SU-DHL-6 (cell line): ENCODE measurements at regions not wholly inside any gene's neighbourhood (a gene's known extent, or its start where the extent isn't known, plus 50 kb on each side); places are given as distances from the start of the nearest gene placed in this dataset.

ENCODE experiments used
- H2AFZ ChIP-seq: fragments of 200-600 bp; sonication (generic); 2 replicates; pipeline ENCODE4 v1.6.1; 2014; ENCODE audit warnings: low read depth, mild to moderate bottlenecking, moderate library complexity, mixed read lengths, antibody characterized with exemption, low read length; ENCODE audit not compliant: severe bottlenecking
- H3F3A ChIP-seq: fragments of 200-600 bp; shearing (Covaris generic); 2 replicates; pipeline ENCODE4 v1.6.0; 2016; ENCODE audit warnings: antibody characterized with exemption, mild to moderate bottlenecking; ENCODE audit not compliant: insufficient read depth
- H3K27ac ChIP-seq: fragments of 200-600 bp; sonication (generic); 2 replicates; pipeline ENCODE4 v1.5.1; 2016; ENCODE audit warnings: low read depth, mild to moderate bottlenecking, low read length, moderate library complexity, mixed read lengths
- H3K27me3 ChIP-seq: fragments of 200-600 bp; sonication (generic), shearing (Covaris generic); 2 replicates; pipeline ENCODE4 v1.6.0; 2014; ENCODE audit warnings: mild to moderate bottlenecking, low read length
- H3K36me3 ChIP-seq: fragments of 200-600 bp; sonication (generic); 2 replicates; pipeline ENCODE4 v1.6.1; 2014; ENCODE audit warnings: mild to moderate bottlenecking, low read length, mixed read lengths
- H3K4me2 ChIP-seq: fragments of 300-600, 200-600 bp; shearing (Covaris generic), sonication (generic); 2 replicates; pipeline ENCODE4 v1.6.0; 2014; ENCODE audit warnings: low read length, low read depth, mild to moderate bottlenecking; ENCODE audit not compliant: poor library complexity, severe bottlenecking
- H3K4me3 ChIP-seq: fragments of 200-600 bp; sonication (generic); 2 replicates; pipeline ENCODE4 v1.5.1; 2014; ENCODE audit warnings: antibody characterized with exemption, low read length, mild to moderate bottlenecking, mixed read lengths; ENCODE audit not compliant: insufficient read depth, poor library complexity, severe bottlenecking
- H3K79me2 ChIP-seq: fragments of 200-600 bp; sonication (generic); 2 replicates; pipeline ENCODE4 v1.6.1; 2014; ENCODE audit warnings: mild to moderate bottlenecking, low read length, moderate library complexity; ENCODE audit not compliant: insufficient read depth
- H3K9ac ChIP-seq: fragments of 200-600 bp; sonication (generic); 2 replicates; pipeline ENCODE4 v1.7.0; 2014; ENCODE audit warnings: mild to moderate bottlenecking, low read length
- H3K9me2 ChIP-seq: fragments of 200-600 bp; sonication (generic); replicated peaks from 2 replicates; pipeline ENCODE4 v1.6.1; 2014; ENCODE audit warnings: low read length; ENCODE audit not compliant: insufficient read depth
- H3K9me3 ChIP-seq: fragments of 200-600 bp; sonication (generic); 2 replicates; pipeline ENCODE4 v1.6.1; 2014; ENCODE audit warnings: low read length, mixed read lengths; ENCODE audit not compliant: insufficient read depth
- H4K20me1 ChIP-seq: fragments of 200-600 bp; sonication (generic); 2 replicates; pipeline ENCODE4 v1.6.1; 2014; ENCODE audit warnings: low read depth, mild to moderate bottlenecking, antibody characterized with exemption, low read length, moderate library complexity, mixed read lengths
- EZH2phosphoT487 ChIP-seq: fragments of 200-600 bp; sonication (generic), shearing (Covaris generic); conservative IDR thresholded peaks from 2 replicates; pipeline ENCODE4 v1.6.1; 2018; ENCODE audit warnings: mild to moderate bottlenecking, antibody characterized with exemption, low read length, moderate library complexity, mixed read lengths
- TF ChIP-seq, protein P1 (sequence below): fragments of 200-600 bp; sonication (generic); IDR thresholded peaks from one replicate; pipeline ENCODE4 v1.5.1; 2017; ENCODE audit warnings: antibody characterized with exemption, mild to moderate bottlenecking, low read length, moderate library complexity; ENCODE audit not compliant: insufficient read depth, poor library complexity, severe bottlenecking

DNA sequence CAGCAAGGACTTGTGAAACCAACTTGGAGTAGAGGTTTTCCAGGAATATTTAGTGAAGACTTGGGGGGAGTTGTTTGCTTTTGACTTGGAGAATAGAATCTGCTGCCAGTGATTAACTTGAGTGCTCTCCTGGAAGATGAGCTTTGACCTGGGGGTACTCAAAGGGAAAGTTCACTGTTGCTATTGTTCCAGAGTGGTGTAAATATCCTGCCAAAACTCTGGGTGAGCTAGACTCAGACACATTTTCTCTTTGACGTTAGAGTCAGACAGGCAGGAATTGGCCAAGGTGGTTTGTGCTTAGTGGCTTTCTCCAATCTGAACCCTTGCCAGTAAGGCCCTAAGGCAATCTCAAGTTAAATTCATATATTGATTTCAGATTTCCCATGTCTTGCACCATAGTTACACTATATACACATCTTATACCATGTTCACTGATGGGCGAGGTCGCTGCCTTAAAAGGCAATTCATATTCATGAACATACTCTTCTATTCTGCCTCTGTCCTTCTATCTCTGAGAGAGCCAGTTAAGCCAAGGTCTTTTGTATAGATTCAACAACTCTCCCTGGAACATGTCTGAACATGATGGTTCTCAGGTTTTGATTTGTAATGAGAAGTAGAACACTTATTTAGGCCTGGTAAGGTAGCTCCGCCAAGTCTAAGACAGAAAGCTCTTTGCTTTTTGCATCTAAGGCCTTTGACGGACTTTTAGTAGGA, 204.6 kb upstream of the SLC38A2 start:
- Histone ChIP-seq H3K27ac (no peak overlapping the region), H3K4me2 (no peak overlapping the region), H3K27me3 (no peaks in the 10 kb centered on the region), H3K9me3 (no peaks in the 10 kb centered on the region), H3K9me2 (no peaks in the 10 kb centered on the region), H3K4me3 (no peak overlapping the region), H3F3A (no peaks in the 10 kb centered on the region), H3K9ac (no peak overlapping the region), H4K20me1 (no peaks in the 10 kb centered on the region), H2AFZ (no peak overlapping the region), H3K36me3 (no peaks in the 10 kb centered on the region), H3K79me2 (no peaks in the 10 kb centered on the region)
- TF ChIP-seq, protein P1, sequence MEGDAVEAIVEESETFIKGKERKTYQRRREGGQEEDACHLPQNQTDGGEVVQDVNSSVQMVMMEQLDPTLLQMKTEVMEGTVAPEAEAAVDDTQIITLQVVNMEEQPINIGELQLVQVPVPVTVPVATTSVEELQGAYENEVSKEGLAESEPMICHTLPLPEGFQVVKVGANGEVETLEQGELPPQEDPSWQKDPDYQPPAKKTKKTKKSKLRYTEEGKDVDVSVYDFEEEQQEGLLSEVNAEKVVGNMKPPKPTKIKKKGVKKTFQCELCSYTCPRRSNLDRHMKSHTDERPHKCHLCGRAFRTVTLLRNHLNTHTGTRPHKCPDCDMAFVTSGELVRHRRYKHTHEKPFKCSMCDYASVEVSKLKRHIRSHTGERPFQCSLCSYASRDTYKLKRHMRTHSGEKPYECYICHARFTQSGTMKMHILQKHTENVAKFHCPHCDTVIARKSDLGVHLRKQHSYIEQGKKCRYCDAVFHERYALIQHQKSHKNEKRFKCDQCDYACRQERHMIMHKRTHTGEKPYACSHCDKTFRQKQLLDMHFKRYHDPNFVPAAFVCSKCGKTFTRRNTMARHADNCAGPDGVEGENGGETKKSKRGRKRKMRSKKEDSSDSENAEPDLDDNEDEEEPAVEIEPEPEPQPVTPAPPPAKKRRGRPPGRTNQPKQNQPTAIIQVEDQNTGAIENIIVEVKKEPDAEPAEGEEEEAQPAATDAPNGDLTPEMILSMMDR: no peak
- TF ChIP-seq EZH2phosphoT487: no peak

DNA sequence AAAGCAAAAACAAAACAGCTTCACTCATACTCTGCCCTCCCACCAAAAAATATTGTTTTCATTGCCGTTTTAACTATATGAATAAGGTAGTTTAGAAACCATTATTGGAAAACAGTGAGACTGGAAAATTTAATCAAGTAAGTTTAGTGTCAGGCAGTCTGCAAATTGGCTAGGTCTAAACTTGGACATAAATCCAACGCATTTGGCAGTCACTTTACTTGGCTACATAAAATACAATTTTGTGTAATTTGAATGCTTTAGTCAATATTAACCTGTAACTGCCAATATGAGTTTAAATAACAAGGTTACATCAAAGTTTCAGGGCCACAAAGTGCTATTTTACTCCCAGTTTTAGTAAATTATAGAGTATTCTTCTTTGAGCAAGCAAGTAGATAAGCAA, 202.3 kb upstream of the SLC38A2 start:
- TF ChIP-seq EZH2phosphoT487: no peak
- TF ChIP-seq, protein P1: no peak
- Histone ChIP-seq H2AFZ (no peak overlapping the region), H4K20me1 (no peaks in the 10 kb centered on the region), H3K9ac (no peak overlapping the region), H3K9me2 (no peaks in the 10 kb centered on the region), H3K27ac (no peak overlapping the region), H3K79me2 (no peaks in the 10 kb centered on the region), H3K36me3 (no peaks in the 10 kb centered on the region), H3K27me3 (no peaks in the 10 kb centered on the region), H3F3A (no peaks in the 10 kb centered on the region), H3K9me3 (no peaks in the 10 kb centered on the region), H3K4me3 (no peak overlapping the region), H3K4me2 (no peak overlapping the region)

DNA sequence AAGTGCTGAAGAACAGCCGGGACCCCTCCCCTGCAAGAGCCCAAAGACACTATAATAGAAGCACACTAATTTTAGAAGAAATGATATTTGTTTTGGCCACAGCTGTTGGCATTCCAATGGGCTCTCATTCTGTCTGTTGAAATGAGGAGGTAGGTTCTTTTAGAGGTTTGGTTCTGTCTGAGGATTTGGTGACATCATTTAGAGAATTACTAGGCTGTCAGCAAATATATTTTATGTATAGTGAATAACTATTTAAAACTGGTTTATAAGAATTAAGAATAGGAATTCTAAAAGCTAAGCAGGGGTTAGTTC, 200.7 kb upstream of the SLC38A2 start:
- H3K4me3 ChIP-seq: no peak overlapping the region
- H3K27me3 ChIP-seq: no peaks in the 10 kb centered on the region
- no peaks in the 10 kb centered on the region for H3F3A ChIP-seq
- H3K79me2 ChIP-seq: no peaks in the 10 kb centered on the region
- H3K36me3 ChIP-seq: no peaks in the 10 kb centered on the region
- H3K9me2 ChIP-seq: no peaks in the 10 kb centered on the region
- TF ChIP-seq, protein P1: no peak
- TF ChIP-seq EZH2phosphoT487: no peak
- H3K9ac ChIP-seq: no peak overlapping the region
- no peaks in the 10 kb centered on the region for H4K20me1 ChIP-seq
- H3K4me2 ChIP-seq: no peak overlapping the region
- H2AFZ ChIP-seq: no peak overlapping the region
- no peak overlapping the region for H3K27ac ChIP-seq
- H3K9me3 ChIP-seq: no peaks in the 10 kb centered on the region
